VCaP (cell line): ENCODE measurements at regions not wholly inside any gene's neighbourhood (a gene's known extent, or its start where the extent isn't known, plus 50 kb on each side); places are given as distances from the start of the nearest gene placed in this dataset.

Experiments used
- H3K27ac ChIP-seq: fragments of 450-650 bp; 2 replicates; pipeline ENCODE4 v1.5.1; 2017
- TF ChIP-seq, protein P1 (sequence below): fragments of 450-650 bp; conservative IDR thresholded peaks from 2 replicates; pipeline ENCODE4 v1.5.1; 2017; ENCODE audit warnings: mild to moderate bottlenecking, moderate library complexity

DNA sequence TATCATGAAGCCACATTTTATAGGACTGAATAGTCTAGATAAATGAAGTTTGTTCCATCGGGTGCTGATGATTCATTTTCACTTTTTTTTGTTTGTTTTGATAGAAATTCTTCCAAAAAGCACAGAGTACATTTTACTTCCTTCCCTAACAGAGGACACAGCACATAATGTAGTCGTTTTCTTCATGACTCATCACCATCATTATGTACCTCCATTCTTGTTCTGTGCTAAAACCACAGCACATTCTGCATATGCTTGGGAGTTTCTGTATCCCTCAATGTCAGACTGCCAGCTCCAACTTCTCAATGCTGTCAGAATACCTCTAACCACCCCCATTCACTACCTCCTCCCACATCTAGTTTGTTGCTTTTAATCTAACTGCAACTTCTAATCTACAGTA lies 1004.9 kb upstream of the ADGRB3 start:
- no peak overlapping the region for H3K27ac ChIP-seq
- TF ChIP-seq, protein P1, sequence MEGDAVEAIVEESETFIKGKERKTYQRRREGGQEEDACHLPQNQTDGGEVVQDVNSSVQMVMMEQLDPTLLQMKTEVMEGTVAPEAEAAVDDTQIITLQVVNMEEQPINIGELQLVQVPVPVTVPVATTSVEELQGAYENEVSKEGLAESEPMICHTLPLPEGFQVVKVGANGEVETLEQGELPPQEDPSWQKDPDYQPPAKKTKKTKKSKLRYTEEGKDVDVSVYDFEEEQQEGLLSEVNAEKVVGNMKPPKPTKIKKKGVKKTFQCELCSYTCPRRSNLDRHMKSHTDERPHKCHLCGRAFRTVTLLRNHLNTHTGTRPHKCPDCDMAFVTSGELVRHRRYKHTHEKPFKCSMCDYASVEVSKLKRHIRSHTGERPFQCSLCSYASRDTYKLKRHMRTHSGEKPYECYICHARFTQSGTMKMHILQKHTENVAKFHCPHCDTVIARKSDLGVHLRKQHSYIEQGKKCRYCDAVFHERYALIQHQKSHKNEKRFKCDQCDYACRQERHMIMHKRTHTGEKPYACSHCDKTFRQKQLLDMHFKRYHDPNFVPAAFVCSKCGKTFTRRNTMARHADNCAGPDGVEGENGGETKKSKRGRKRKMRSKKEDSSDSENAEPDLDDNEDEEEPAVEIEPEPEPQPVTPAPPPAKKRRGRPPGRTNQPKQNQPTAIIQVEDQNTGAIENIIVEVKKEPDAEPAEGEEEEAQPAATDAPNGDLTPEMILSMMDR = no peak

DNA sequence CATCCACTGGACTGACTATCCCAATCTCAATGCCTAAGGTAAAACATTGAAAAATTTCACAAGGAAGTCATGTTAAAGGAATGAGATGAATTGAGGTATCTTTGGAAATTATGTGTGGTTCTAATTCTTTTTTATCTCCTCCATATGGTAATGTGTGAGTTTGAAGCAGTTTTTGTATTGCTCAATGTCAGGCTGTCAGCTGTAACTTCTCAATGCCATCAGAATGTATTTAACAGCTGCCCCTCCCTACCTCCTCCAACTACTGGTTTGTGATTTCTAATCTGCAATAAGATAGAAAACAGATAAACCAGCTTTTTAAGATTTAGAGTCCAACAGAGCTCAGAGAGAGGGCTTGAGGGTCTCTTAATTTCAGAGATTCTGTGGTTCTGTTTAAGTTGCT lies 1005.8 kb upstream of the ADGRB3 start:
- H3K27ac ChIP-seq = no peak overlapping the region
- TF ChIP-seq, protein P1 = no peak

GRCh38 chr6:67615796-67616195 lies 1019.3 kb upstream of the ADGRB3 start:
- TF ChIP-seq, protein P1 = no peak

GRCh38 chr6:67608099-67608749 lies 1026.9 kb upstream of the ADGRB3 start:
- no peak overlapping the region for H3K27ac ChIP-seq
- TF ChIP-seq, protein P1 = no peak

More at GRCh38 chr6:67615796-67616195, 1019.3 kb upstream of the ADGRB3 start:
- H3K27ac ChIP-seq = no peak overlapping the region

DNA sequence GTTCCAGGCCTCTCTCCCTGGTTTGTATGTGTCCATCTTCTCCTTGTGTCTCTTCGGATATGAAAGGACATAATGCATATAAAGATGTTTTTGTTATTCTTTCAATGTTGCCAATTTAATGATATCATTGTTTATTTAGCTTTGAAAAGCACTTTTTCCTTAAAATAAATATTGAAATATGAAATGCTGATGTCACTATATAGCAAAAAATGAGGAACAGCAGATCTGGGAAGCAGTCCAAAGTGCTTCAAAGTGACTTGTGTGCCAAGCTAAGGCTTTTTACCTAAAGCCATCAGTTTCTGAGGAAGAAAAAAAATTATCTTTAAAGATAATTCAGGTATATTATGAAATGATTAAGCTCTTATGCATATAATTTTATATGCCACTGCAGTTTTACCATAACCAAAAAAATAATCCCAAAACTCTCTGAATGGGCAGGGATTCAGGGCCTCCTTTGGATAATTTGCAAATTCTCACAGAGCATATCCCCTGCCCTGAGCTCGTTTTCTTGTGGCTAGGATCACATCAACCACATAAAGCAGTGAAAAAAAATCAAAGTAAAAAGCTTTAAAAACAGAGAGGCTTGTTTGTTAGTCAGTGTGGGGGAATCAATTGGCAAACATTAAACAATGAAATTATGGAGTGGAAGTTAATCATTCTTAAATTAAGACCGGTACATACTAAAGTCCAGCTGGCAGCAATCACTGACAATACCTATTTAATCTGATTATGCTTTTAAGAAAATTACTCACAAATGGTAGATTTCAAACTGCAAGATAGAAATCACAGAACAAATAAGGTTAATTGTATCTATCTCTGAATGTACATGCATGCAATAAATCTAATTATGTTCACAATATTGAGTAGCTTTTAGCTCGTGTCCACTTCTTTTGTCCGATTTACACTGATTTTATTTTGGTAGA lies 1027.9 kb upstream of the ADGRB3 start:
- H3K27ac ChIP-seq = no peak overlapping the region
- TF ChIP-seq, protein P1 = no peak

DNA sequence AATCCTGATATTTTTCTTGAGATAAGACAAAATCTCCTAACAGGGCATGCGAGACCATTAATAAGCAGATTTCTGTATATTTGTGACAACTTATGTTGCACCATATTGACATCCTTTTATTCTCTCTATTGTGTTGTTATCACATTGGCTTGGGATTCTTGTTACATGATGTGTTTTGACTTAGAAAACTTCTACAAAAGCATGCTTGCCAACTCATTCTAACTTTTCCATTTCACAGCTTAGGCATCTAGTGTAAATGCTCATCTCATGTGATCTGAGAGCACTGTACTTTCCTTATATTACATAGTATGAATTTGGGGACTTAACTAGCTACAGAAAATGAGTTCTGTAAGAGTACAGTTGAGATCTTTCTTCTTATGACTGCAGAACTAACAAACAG lies 1040.7 kb upstream of the ADGRB3 start:
- TF ChIP-seq, protein P1 = no peak

GRCh38 chr6:67593247-67593646 lies 1041.8 kb upstream of the ADGRB3 start:
- TF ChIP-seq, protein P1 = no peak
- H3K27ac ChIP-seq = no peak overlapping the region

More for the DNA sequence above, 1040.7 kb upstream of the ADGRB3 start:
- no peak overlapping the region for H3K27ac ChIP-seq
